ENCODE measurements at regions not wholly inside any gene's neighbourhood (a gene's known extent, or its start where the extent isn't known, plus 50 kb on each side); places are given as distances from the start of the nearest gene placed in this dataset.

DNA sequence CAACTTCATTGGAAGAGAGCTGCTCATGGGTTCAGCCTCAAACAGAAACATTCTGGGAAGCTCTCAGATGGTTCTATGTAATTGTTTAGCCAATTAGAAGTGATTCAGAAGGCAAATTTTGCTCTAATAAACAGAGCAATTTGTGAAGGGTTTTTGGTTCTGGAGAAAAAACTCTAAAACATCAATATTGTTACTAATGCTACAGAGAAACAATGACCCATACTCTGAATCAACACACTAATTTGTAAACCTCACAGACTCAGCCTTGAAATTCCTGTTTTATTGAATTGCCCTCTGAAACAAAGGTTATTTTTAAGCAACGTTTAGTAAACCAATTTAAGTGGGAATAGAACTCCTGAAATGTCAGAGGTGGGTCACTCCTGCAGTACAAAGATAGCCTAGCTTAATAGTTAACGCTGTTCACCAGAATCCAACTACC is 171.6 kb upstream of the SVIL start:
- no peaks in the 10 kb centered on the region for H3K4me1 ChIP-seq (ENCODE audit: insufficient read depth, low read length)
- H3K23me2 ChIP-seq (ENCODE audit: insufficient read length, low read depth, low read length, poor library complexity, severe bottlenecking): no peaks in the 10 kb centered on the region
- H3K4ac ChIP-seq (ENCODE audit: low read depth, low read length): no peak overlapping the region
- no peak overlapping the region for H4K5ac ChIP-seq (ENCODE audit: insufficient read length, low read depth, low read length)
- H3K79me2 ChIP-seq (ENCODE audit: insufficient read depth, low read length): no peaks in the 10 kb centered on the region
- H3K18ac ChIP-seq (ENCODE audit: insufficient read length, low read depth, low read length): no peak overlapping the region
- no peak overlapping the region for H3K4me2 ChIP-seq (ENCODE audit: insufficient read depth, insufficient read length, low read length)
- H4K91ac ChIP-seq (ENCODE audit: insufficient read length, low read depth, low read length): no peak overlapping the region
- no peak overlapping the region for H2AFZ ChIP-seq (ENCODE audit: low read length)
- no peak overlapping the region for H2BK12ac ChIP-seq (ENCODE audit: insufficient read length, low read depth, low read length)
- H3K4me1 Mint-ChIP-seq: no peaks in the 10 kb centered on the region
- DNase-seq: no peak
- H3T11ph ChIP-seq (ENCODE audit: low read length): no peak overlapping the region
- no peak overlapping the region for H3K14ac ChIP-seq (ENCODE audit: insufficient read depth, low read length)
- no peak overlapping the region for H3K4me3 Mint-ChIP-seq
- H2BK120ac ChIP-seq (ENCODE audit: low read depth, low read length, poor library complexity, severe bottlenecking): no peak overlapping the region
- H2BK20ac ChIP-seq (ENCODE audit: low read depth, low read length, poor library complexity, severe bottlenecking): no peak overlapping the region
- H3K27me3 ChIP-seq (ENCODE audit: insufficient read depth, low read length): no peaks in the 10 kb centered on the region
- H4K20me1 ChIP-seq (ENCODE audit: control insufficient read depth, insufficient read depth, insufficient read length): no peaks in the 10 kb centered on the region
- WGBS (ENCODE audit: extremely low coverage, insufficient read length, low lambda C conversion rate): no CpG with 5 or more reads among the region's 2 CpGs
- no peaks in the 10 kb centered on the region for H3K36me3 Mint-ChIP-seq (ENCODE audit: insufficient read depth in 1 of 3, low read depth in 3 of 3)
- H3K23ac ChIP-seq (ENCODE audit: insufficient read length, low read depth, low read length): no peak overlapping the region
- TF ChIP-seq, protein P1, sequence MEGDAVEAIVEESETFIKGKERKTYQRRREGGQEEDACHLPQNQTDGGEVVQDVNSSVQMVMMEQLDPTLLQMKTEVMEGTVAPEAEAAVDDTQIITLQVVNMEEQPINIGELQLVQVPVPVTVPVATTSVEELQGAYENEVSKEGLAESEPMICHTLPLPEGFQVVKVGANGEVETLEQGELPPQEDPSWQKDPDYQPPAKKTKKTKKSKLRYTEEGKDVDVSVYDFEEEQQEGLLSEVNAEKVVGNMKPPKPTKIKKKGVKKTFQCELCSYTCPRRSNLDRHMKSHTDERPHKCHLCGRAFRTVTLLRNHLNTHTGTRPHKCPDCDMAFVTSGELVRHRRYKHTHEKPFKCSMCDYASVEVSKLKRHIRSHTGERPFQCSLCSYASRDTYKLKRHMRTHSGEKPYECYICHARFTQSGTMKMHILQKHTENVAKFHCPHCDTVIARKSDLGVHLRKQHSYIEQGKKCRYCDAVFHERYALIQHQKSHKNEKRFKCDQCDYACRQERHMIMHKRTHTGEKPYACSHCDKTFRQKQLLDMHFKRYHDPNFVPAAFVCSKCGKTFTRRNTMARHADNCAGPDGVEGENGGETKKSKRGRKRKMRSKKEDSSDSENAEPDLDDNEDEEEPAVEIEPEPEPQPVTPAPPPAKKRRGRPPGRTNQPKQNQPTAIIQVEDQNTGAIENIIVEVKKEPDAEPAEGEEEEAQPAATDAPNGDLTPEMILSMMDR (conservative IDR thresholded peaks at IDR 0.05): no peak
- no peak overlapping the region for H3K27ac Mint-ChIP-seq
- no peak overlapping the region for H3K56ac ChIP-seq (ENCODE audit: insufficient read length, low read depth, low read length)
- no peak overlapping the region for H3K27ac ChIP-seq (ENCODE audit: insufficient read length, low read depth, low read length)
- no peak overlapping the region for H3K9ac ChIP-seq (ENCODE audit: extremely low read depth, insufficient read length, low read length)
- H3K79me1 ChIP-seq (ENCODE audit: insufficient read depth, low read depth, low read length, poor library complexity, severe bottlenecking): no peaks in the 10 kb centered on the region
- H2BK5ac ChIP-seq (ENCODE audit: insufficient read length, low read length): no peak overlapping the region
- no peak overlapping the region for H4K8ac ChIP-seq (replicated peaks; ENCODE audit: insufficient read length, low read depth, low read length)
- H3K9me3 ChIP-seq (ENCODE audit: control insufficient read depth, low read depth, low read length): no peaks in the 10 kb centered on the region
- H3K9me3 Mint-ChIP-seq: no peaks in the 10 kb centered on the region; a peak in 1 of 5 replicates
- no peak overlapping the region for H2BK15ac ChIP-seq (ENCODE audit: low read depth, low read length)
- peaks cover 23% of the 10 kb centered on the region for H3K27me3 Mint-ChIP-seq (ENCODE audit: low read depth)
- no peak overlapping the region for H2AK5ac ChIP-seq (ENCODE audit: insufficient read length, low read length)
